Left ventricle myocardium inferior (tissue), 1 donor: ENCODE measurements at regions not wholly inside any gene's neighbourhood (a gene's known extent, or its start where the extent isn't known, plus 50 kb on each side); places are given as distances from the start of the nearest gene placed in this dataset.

Source experiments
- DNase-seq: peaks from one replicate; pipeline ENCODE4 v3.0.0-alpha.2; 2020
- H3K27ac ChIP-seq: fragments of 200-600 bp; replicated peaks from 2 replicates; pipeline ENCODE4 v1.8.0; 2021
- H3K27me3 ChIP-seq: fragments of 200-600 bp; 2 replicates; pipeline ENCODE4 v1.8.0; 2021; ENCODE audit warnings: low read depth
- H3K36me3 ChIP-seq: fragments of 200-600 bp; 2 replicates; pipeline ENCODE4 v1.8.0; 2021
- H3K4me1 ChIP-seq: fragments of 200-600 bp; 2 replicates; pipeline ENCODE4 v1.8.0; 2021
- H3K4me3 ChIP-seq: fragments of 200-600 bp; 2 replicates; pipeline ENCODE4 v1.8.0; 2021; ENCODE audit warnings: mild to moderate bottlenecking, moderate library complexity
- H3K9me3 ChIP-seq: fragments of 200-600 bp; replicated peaks from 2 replicates; pipeline ENCODE4 v1.8.0; 2021
- CTCF ChIP-seq: fragments of 200-600 bp; IDR thresholded peaks from 2 replicates; pipeline ENCODE4 v1.8.0; 2021; ENCODE audit warnings: antibody characterized with exemption, mild to moderate bottlenecking, borderline replicate concordance
- intact Hi-C: fragments of 100-400 bp; cut with micrococcal nuclease; formaldehyde crosslinking; loops from one replicate; pipeline ENCODE4 v1.11.0; 2022
- donor health status: DM: no; HTN: yes; CAD: no; lungs with severe emphysema.

- H3K4me1 ChIP-seq = no peaks in the 10 kb centered on the region
- DNase-seq = no peak
- H3K27ac ChIP-seq = no peak overlapping the region
- no peak for TF ChIP-seq CTCF
- H3K4me3 ChIP-seq = no peak overlapping the region
- no peaks in the 10 kb centered on the region for H3K9me3 ChIP-seq
- no peaks in the 10 kb centered on the region for H3K36me3 ChIP-seq
- no peaks in the 10 kb centered on the region for H3K27me3 ChIP-seq
- intact Hi-C loops = no loop called here
Measured at GRCh38 chr4:97498875-97499274, 644.4 kb downstream of the STPG2 start.

GRCh38 chr4:97500423-97500822, 642.9 kb downstream of the STPG2 start:
- intact Hi-C loops = no loop called here
- TF ChIP-seq CTCF = no peak
- no peak overlapping the region for H3K27ac ChIP-seq
- H3K4me3 ChIP-seq = no peak overlapping the region
- H3K36me3 ChIP-seq = no peaks in the 10 kb centered on the region
- H3K27me3 ChIP-seq = no peaks in the 10 kb centered on the region
- H3K9me3 ChIP-seq = no peaks in the 10 kb centered on the region
- H3K4me1 ChIP-seq = no peaks in the 10 kb centered on the region
- DNase-seq = no peak

- no peak for DNase-seq
- no peak overlapping the region for H3K4me3 ChIP-seq
- no peak overlapping the region for H3K27ac ChIP-seq
- H3K4me1 ChIP-seq = no peaks in the 10 kb centered on the region
- no peaks in the 10 kb centered on the region for H3K9me3 ChIP-seq
- no peak for TF ChIP-seq CTCF
- intact Hi-C loops = no loop called here
- H3K36me3 ChIP-seq = no peaks in the 10 kb centered on the region
- no peaks in the 10 kb centered on the region for H3K27me3 ChIP-seq
Measured at GRCh38 chr4:97504713-97505112, 638.6 kb downstream of the STPG2 start.

- TF ChIP-seq CTCF = no peak
Measured at GRCh38 chr4:97507587-97508245, 635.6 kb downstream of the STPG2 start.

More at GRCh38 chr4:97507587-97508245, 635.6 kb downstream of the STPG2 start:
- intact Hi-C loops = no loop called here
- Histone ChIP-seq H3K36me3 (no peaks in the 10 kb centered on the region), H3K4me3 (no peak overlapping the region), H3K27me3 (no peaks in the 10 kb centered on the region), H3K4me1 (no peaks in the 10 kb centered on the region), H3K27ac (no peak overlapping the region), H3K9me3 (no peaks in the 10 kb centered on the region)
- no peak for DNase-seq
